ENCODE measurements at regions not wholly inside any gene's neighbourhood (a gene's known extent, or its start where the extent isn't known, plus 50 kb on each side); places are given as distances from the start of the nearest gene placed in this dataset.
"Not testable (repeated sequence)": the region's sequence is repeated elsewhere in the genome, so short reads cannot be mapped to it uniquely, and the experiment has no call there.

DNA sequence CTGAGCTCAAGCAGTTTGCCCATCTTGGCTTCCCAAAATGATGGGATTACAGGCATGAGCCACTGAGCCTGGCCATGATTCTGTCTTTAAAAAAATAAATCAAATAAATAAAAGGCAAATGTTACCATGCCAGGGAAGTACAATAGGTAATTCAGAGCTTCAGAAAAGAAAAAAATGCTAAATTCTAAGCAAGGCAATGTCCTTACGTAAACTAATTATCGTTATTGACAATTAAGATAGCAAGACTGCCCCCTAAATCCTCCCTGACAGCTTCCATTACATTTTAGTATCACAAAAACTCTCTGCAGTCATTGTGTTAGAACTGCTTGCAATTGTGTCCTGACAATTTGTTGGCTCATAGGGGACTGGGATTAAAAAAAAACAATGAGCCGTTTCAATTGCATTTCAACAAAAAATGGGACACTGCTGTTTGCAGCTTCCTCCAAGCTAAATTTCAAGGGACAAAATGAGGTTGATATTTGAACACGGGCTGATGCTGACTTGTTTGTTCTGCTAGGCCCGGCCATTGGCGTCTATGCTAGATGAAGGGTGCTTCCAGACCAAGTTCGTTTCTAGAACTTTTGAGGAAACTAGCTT is 88.9 kb downstream of the MOGAT1 start:
- H3K36me3 ChIP-seq (ENCODE audit: control insufficient read depth, insufficient read depth, low read length), result no peaks in the 10 kb centered on the region
- DNase-seq, result no peak
- WGBS (ENCODE audit: insufficient coverage), result 73% methylated on average over 5 of the region's 7 CpGs
- peaks cover 4% of the 10 kb centered on the region for H3K4me1 ChIP-seq (ENCODE audit: control insufficient read depth, insufficient read depth, low read length)
- no peak overlapping the region for H3K27ac ChIP-seq (ENCODE audit: low read length)
- no peaks in the 10 kb centered on the region for H3K27me3 ChIP-seq (ENCODE audit: control insufficient read depth, insufficient read depth, low read length)
- no peak overlapping the region for H3K4me3 ChIP-seq (ENCODE audit: low read length)
- no peaks in the 10 kb centered on the region for H3K9me3 ChIP-seq (replicated peaks; ENCODE audit: control insufficient read depth, low read depth, low read length)

DNA sequence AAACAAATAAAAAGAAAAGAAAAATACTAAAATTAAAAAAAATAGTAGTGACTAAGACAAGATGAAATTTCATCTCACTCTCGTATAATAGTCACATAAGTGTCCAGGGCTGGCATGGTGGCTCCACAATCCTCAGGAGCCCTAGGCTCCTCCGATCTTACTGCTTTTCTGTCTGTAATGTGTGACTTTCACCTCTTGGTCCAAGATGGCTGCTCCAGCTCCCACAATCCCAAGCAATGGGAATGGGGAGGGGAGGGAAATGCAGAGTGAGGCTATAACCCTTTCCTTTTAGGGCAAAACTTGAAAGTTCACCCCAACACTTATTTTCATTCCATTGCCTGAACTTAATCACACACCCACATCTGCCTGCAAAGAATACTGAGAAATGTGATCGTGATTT is 90.4 kb downstream of the MOGAT1 start:
- no CpG with 5 or more reads among the region's 3 CpGs for WGBS (ENCODE audit: insufficient coverage)
- peaks cover 2% of the 10 kb centered on the region for H3K4me1 ChIP-seq (ENCODE audit: control insufficient read depth, insufficient read depth, low read length)
- no peak overlapping the region for H3K27ac ChIP-seq (ENCODE audit: low read length)
- H3K36me3 ChIP-seq (ENCODE audit: control insufficient read depth, insufficient read depth, low read length), result no peaks in the 10 kb centered on the region
- H3K27me3 ChIP-seq (ENCODE audit: control insufficient read depth, insufficient read depth, low read length), result no peaks in the 10 kb centered on the region
- H3K9me3 ChIP-seq (replicated peaks; ENCODE audit: control insufficient read depth, low read depth, low read length), result no peaks in the 10 kb centered on the region
- no peak overlapping the region for H3K4me3 ChIP-seq (ENCODE audit: low read length)
- DNase-seq, result no peak

DNA sequence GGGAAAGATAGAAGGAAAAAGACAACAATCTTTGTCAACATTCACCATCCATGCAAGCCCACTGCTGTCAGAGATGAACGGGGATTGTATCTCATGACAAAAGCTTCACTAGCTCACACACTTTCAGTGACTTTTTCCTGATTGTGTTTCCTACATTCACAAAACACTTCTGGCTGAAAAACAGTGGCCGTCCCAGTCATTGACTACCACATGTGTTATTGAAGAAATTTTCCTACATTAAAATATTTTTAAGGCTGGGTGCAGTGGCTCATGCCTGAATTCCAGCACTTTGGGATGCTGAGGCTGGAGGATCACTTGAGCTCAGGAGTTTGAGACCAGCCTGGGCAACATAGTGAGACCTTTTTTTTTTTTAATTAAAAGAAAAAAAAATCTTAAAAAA is 90.9 kb downstream of the MOGAT1 start:
- no peaks in the 10 kb centered on the region for H3K27me3 ChIP-seq (ENCODE audit: control insufficient read depth, insufficient read depth, low read length)
- H3K27ac ChIP-seq (ENCODE audit: low read length), result no peak overlapping the region
- no peaks in the 10 kb centered on the region for H3K36me3 ChIP-seq (ENCODE audit: control insufficient read depth, insufficient read depth, low read length)
- H3K9me3 ChIP-seq (replicated peaks; ENCODE audit: control insufficient read depth, low read depth, low read length), result no peaks in the 10 kb centered on the region
- WGBS (ENCODE audit: insufficient coverage), result no CpG with 5 or more reads among the region's 2 CpGs
- H3K4me3 ChIP-seq (ENCODE audit: low read length), result no peak overlapping the region
- DNase-seq, result no peak
- no peaks in the 10 kb centered on the region for H3K4me1 ChIP-seq (ENCODE audit: control insufficient read depth, insufficient read depth, low read length)

DNA sequence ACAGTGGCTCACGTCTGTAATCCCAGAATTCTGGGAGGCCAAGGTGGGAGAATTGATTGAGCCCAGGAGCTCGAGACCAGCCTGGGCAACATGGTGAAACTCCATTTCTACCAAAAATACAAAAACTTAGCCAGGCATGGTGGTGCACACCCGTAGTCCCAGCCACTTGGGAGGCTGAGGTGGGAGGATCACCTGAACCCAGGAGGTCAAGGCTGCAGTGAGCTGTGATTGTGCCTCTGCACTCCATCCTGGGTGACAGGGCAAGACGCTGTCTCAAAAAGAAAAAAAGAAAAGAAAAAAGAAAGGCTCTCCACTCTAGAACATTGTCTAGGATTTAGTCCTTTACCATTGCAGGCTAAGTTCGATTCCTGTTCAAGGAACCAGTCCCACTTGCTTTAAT is 94.4 kb downstream of the MOGAT1 start:
- H3K27me3 ChIP-seq (ENCODE audit: control insufficient read depth, insufficient read depth, low read length); H3K36me3 ChIP-seq (ENCODE audit: control insufficient read depth, insufficient read depth, low read length); H3K27ac ChIP-seq (ENCODE audit: low read length); H3K9me3 ChIP-seq (replicated peaks; ENCODE audit: control insufficient read depth, low read depth, low read length); H3K4me1 ChIP-seq (ENCODE audit: control insufficient read depth, insufficient read depth, low read length); H3K4me3 ChIP-seq (ENCODE audit: low read length); DNase-seq: not testable (repeated sequence)
- 100% methylated on average over 1 of the region's 5 CpGs for WGBS (ENCODE audit: insufficient coverage)

DNA sequence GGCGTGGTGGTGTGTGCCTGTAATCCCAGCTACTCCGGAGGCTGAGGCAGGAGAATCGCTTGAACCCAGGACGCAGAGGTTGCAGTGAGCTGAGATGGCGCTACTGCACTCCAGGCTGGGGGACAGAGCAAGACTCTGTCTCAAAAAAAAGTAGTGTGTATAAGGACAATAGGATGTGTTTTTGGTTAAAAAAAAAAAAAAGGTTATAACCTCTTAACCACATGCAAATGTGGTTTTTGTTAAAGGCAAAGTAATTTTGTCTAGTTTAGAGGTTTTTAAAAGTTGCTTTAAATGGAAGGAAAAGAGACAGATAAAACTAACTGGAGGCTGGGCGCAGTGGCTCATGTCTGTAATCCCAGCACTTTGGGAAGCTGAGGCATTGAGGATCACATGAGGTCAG is 92.8 kb upstream of the ACSL3 start:
- not testable (repeated sequence) for H3K27me3 ChIP-seq (ENCODE audit: control insufficient read depth, insufficient read depth, low read length); H3K27ac ChIP-seq (ENCODE audit: low read length); H3K4me1 ChIP-seq (ENCODE audit: control insufficient read depth, insufficient read depth, low read length); H3K9me3 ChIP-seq (replicated peaks; ENCODE audit: control insufficient read depth, low read depth, low read length); H3K36me3 ChIP-seq (ENCODE audit: control insufficient read depth, insufficient read depth, low read length); H3K4me3 ChIP-seq (ENCODE audit: low read length); DNase-seq
- 93% methylated on average over 5 of the region's 6 CpGs for WGBS (ENCODE audit: insufficient coverage)

DNA sequence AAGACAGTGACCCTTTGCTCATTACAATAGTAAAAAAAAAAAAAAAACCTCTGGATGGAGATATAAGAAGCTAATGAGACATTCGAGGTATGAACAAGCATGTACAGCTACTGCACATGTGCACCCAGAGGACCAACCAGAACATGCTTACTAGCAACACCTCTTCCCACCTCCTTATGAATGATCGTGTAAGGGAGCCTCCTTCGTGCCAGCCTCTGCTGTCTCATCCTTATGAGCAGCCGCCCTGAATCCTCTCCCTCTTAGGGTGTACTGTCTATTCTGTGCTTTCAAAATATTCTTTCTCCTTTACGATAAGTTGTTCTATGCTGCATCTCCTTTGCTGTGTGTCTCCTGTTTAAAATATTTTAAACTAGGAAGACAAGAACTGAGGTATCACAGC is 91.4 kb upstream of the ACSL3 start:
- H3K36me3 ChIP-seq (ENCODE audit: control insufficient read depth, insufficient read depth, low read length), result no peaks in the 10 kb centered on the region
- no peaks in the 10 kb centered on the region for H3K9me3 ChIP-seq (replicated peaks; ENCODE audit: control insufficient read depth, low read depth, low read length)
- no peaks in the 10 kb centered on the region for H3K4me1 ChIP-seq (ENCODE audit: control insufficient read depth, insufficient read depth, low read length)
- no peak overlapping the region for H3K4me3 ChIP-seq (ENCODE audit: low read length)
- WGBS (ENCODE audit: insufficient coverage), result 60% methylated on average over 1 of the region's 5 CpGs
- H3K27me3 ChIP-seq (ENCODE audit: control insufficient read depth, insufficient read depth, low read length), result no peaks in the 10 kb centered on the region
- H3K27ac ChIP-seq (ENCODE audit: low read length), result no peak overlapping the region
- DNase-seq, result no peak

DNA sequence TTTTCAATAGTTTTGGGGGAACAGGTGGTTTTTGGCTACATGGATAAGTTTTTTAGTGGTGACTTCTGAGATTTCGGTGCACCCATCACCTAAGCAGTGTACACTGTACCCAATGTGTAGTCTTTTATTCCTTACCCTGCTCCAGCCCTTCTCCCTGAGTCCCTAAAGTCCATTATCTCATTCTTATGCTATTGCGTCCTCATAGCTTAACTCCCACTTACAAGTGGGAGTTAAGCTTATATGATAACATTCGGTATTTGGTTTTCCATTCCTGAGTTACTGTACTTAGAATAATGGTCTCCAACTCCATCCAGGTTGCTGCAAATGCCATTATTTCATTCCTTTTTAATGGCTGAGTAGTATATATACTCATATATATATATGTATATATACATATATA is 90.9 kb upstream of the ACSL3 start:
- Histone ChIP-seq H3K27me3 (ENCODE audit: control insufficient read depth, insufficient read depth, low read length) (no peaks in the 10 kb centered on the region), H3K4me1 (ENCODE audit: control insufficient read depth, insufficient read depth, low read length) (no peaks in the 10 kb centered on the region), H3K27ac (ENCODE audit: low read length) (no peak overlapping the region), H3K4me3 (ENCODE audit: low read length) (no peak overlapping the region), H3K36me3 (ENCODE audit: control insufficient read depth, insufficient read depth, low read length) (no peaks in the 10 kb centered on the region), H3K9me3 (replicated peaks; ENCODE audit: control insufficient read depth, low read depth, low read length) (no peaks in the 10 kb centered on the region)
- WGBS (ENCODE audit: insufficient coverage), result no CpG with 5 or more reads among the region's 3 CpGs
- DNase-seq, result no peak

DNA sequence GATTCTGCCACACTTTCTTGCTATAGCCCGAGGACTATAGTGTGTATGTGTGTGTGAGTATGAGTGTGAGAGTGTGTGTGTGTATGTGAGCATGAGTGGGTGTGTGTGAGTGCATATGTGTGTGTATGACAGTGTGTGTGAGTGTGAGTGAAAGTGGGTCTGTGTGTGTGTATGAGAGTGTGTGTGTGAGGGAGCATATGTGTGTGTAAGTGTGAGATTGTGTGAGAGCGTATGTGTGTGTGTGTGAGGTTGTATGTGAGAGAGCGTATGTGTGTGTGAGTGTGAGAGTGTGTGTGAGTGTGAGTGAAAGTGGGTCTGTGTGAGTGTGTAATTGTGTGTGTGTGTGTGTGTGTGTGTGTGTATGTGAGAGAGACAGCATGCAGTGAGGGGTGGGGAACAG is 89.0 kb upstream of the ACSL3 start:
- H3K4me3 ChIP-seq (ENCODE audit: low read length), result no peak overlapping the region

DNA sequence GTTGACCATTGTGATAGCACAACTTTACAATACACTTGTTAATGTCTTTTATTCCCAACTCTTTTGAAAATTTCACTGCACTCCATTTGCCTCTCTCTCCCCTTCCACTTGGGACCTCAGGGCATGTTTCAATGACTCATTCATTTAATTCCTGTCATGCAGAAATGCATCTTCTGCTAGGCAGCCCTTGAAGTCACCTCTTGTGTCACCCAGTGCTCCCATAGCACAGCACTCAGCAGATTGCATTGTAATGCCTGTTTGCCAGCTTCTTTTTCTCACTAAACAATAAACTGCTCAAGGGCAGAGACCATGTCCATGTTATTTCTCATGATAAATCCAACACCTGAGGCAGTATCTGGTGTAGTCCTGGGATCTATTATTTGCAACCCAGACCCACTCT is 85.9 kb upstream of the ACSL3 start:
- no peak overlapping the region for H3K4me3 ChIP-seq (ENCODE audit: low read length)
- DNase-seq, result no peak
- no peaks in the 10 kb centered on the region for H3K36me3 ChIP-seq (ENCODE audit: control insufficient read depth, insufficient read depth, low read length)
- H3K9me3 ChIP-seq (replicated peaks; ENCODE audit: control insufficient read depth, low read depth, low read length), result no peaks in the 10 kb centered on the region
- H3K4me1 ChIP-seq (ENCODE audit: control insufficient read depth, insufficient read depth, low read length), result no peaks in the 10 kb centered on the region
- H3K27me3 ChIP-seq (ENCODE audit: control insufficient read depth, insufficient read depth, low read length), result no peaks in the 10 kb centered on the region
- H3K27ac ChIP-seq (ENCODE audit: low read length), result no peak overlapping the region

More for the DNA sequence above, 89.0 kb upstream of the ACSL3 start:
- 94% methylated on average over 3 of the region's 3 CpGs for WGBS (ENCODE audit: insufficient coverage)
- no peak for DNase-seq
- Histone ChIP-seq H3K36me3 (ENCODE audit: control insufficient read depth, insufficient read depth, low read length) (no peaks in the 10 kb centered on the region), H3K27ac (ENCODE audit: low read length) (no peak overlapping the region), H3K27me3 (ENCODE audit: control insufficient read depth, insufficient read depth, low read length) (no peaks in the 10 kb centered on the region), H3K9me3 (replicated peaks; ENCODE audit: control insufficient read depth, low read depth, low read length) (no peaks in the 10 kb centered on the region), H3K4me1 (ENCODE audit: control insufficient read depth, insufficient read depth, low read length) (no peaks in the 10 kb centered on the region)

DNA sequence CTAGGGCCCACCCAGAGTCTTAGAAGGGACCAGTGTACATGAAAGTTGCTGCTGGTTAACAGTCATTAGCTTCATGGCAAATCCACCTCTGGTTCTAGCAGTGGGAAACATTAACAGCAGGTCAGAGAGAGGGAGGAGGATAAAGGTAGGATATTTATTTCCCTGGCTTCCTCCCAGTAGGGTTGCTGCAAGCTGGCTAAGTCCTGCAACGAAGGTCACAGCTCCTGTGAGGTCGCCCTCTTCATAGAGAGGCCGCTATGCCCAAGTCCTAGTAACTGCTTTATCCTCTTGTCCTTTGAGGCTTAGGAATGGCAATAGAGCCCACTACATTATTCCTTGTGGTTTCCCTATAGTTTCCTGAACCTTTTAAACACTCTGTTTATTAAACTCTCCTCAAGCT is 84.0 kb upstream of the ACSL3 start:
- Histone ChIP-seq H3K27ac (ENCODE audit: low read length) (no peak overlapping the region), H3K9me3 (replicated peaks; ENCODE audit: control insufficient read depth, low read depth, low read length) (no peaks in the 10 kb centered on the region), H3K4me3 (ENCODE audit: low read length) (no peak overlapping the region), H3K4me1 (ENCODE audit: control insufficient read depth, insufficient read depth, low read length) (no peaks in the 10 kb centered on the region), H3K36me3 (ENCODE audit: control insufficient read depth, insufficient read depth, low read length) (no peaks in the 10 kb centered on the region), H3K27me3 (ENCODE audit: control insufficient read depth, insufficient read depth, low read length) (no peaks in the 10 kb centered on the region)
- no peak for DNase-seq
- 55% methylated on average over 3 of the region's 3 CpGs for WGBS (ENCODE audit: insufficient coverage)

DNA sequence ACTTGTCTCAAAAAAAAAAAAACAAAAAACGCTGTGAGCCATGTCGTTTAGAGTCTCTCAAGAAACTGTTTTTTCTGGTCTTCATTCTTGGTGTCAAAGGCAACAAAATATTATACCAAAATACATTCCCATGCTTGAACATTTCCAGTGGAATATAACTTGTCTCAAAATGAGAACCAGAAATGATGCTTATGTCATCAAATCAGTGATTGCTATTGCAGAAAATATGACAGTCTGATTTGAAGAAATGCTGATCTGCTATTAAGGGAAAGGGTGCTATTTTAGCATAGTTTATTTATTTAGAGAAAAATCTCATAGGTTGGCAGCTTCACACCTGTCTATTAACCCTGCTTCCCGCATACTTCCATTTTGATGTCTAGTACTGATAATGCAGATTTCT is 82.4 kb upstream of the ACSL3 start:
- WGBS (ENCODE audit: insufficient coverage), result no CpG with 5 or more reads among the region's 3 CpGs
- Histone ChIP-seq H3K4me3 (ENCODE audit: low read length) (no peak overlapping the region), H3K36me3 (ENCODE audit: control insufficient read depth, insufficient read depth, low read length) (no peaks in the 10 kb centered on the region), H3K4me1 (ENCODE audit: control insufficient read depth, insufficient read depth, low read length) (no peaks in the 10 kb centered on the region), H3K27me3 (ENCODE audit: control insufficient read depth, insufficient read depth, low read length) (no peaks in the 10 kb centered on the region), H3K9me3 (replicated peaks; ENCODE audit: control insufficient read depth, low read depth, low read length) (no peaks in the 10 kb centered on the region), H3K27ac (ENCODE audit: low read length) (no peak overlapping the region)
- no peak for DNase-seq
